ENCODE measurements at regions not wholly inside any gene's neighbourhood (a gene's known extent, or its start where the extent isn't known, plus 50 kb on each side); places are given as distances from the start of the nearest gene placed in this dataset.
"Not testable (repeated sequence)": the region's sequence is repeated elsewhere in the genome, so short reads cannot be mapped to it uniquely, and the experiment has no call there.

GRCh38 chr10:53491774-53492173, 719.2 kb upstream of the MBL2 start:
- TF ChIP-seq, protein P1, sequence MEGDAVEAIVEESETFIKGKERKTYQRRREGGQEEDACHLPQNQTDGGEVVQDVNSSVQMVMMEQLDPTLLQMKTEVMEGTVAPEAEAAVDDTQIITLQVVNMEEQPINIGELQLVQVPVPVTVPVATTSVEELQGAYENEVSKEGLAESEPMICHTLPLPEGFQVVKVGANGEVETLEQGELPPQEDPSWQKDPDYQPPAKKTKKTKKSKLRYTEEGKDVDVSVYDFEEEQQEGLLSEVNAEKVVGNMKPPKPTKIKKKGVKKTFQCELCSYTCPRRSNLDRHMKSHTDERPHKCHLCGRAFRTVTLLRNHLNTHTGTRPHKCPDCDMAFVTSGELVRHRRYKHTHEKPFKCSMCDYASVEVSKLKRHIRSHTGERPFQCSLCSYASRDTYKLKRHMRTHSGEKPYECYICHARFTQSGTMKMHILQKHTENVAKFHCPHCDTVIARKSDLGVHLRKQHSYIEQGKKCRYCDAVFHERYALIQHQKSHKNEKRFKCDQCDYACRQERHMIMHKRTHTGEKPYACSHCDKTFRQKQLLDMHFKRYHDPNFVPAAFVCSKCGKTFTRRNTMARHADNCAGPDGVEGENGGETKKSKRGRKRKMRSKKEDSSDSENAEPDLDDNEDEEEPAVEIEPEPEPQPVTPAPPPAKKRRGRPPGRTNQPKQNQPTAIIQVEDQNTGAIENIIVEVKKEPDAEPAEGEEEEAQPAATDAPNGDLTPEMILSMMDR (IDR thresholded peaks at IDR 0.05) = no peak
- TF ChIP-seq POLR2AphosphoS5 (IDR thresholded peaks at IDR 0.05; ENCODE audit: insufficient read depth in 1 of 2, low read depth in 1 of 2) (no peak), POLR2A (IDR thresholded peaks at IDR 0.05) (no peak)
- no peak for DNase-seq (ENCODE audit: extremely low spot score in 2 of 2)
- intact Hi-C loops (cut with DNase I) = no loop called here
- Histone ChIP-seq H3K27ac (no peak overlapping the region), H3K36me3 (no peaks in the 10 kb centered on the region), H3K9me3 (no peaks in the 10 kb centered on the region), H3K4me1 (no peaks in the 10 kb centered on the region), H3K27me3 (no peaks in the 10 kb centered on the region), H3K4me3 (no peak overlapping the region)

- Histone ChIP-seq H3K27me3 (no peaks in the 10 kb centered on the region), H3K9me3 (no peaks in the 10 kb centered on the region), H3K4me3 (no peak overlapping the region), H3K36me3 (no peaks in the 10 kb centered on the region), H3K27ac (no peak overlapping the region), H3K4me1 (no peaks in the 10 kb centered on the region)
- intact Hi-C loops (cut with DNase I) = no loop called here
- TF ChIP-seq POLR2AphosphoS5 (IDR thresholded peaks at IDR 0.05; ENCODE audit: insufficient read depth in 1 of 2, low read depth in 1 of 2) = no peak
- TF ChIP-seq, protein P1 (IDR thresholded peaks at IDR 0.05) = no peak
- no peak for TF ChIP-seq POLR2A (IDR thresholded peaks at IDR 0.05)
- DNase-seq (ENCODE audit: extremely low spot score in 2 of 2) = no peak
Observed at GRCh38 chr10:53490553-53490952, 718.0 kb upstream of the MBL2 start.

GRCh38 chr10:53489335-53490182, 717.0 kb upstream of the MBL2 start:
- TF ChIP-seq POLR2A (IDR thresholded peaks at IDR 0.05) (no peak), POLR2AphosphoS5 (IDR thresholded peaks at IDR 0.05; ENCODE audit: insufficient read depth in 1 of 2, low read depth in 1 of 2) (no peak)
- TF ChIP-seq, protein P1 (IDR thresholded peaks at IDR 0.05) = no peak
- DNase-seq (ENCODE audit: extremely low spot score in 2 of 2) = no peak
- Histone ChIP-seq H3K27ac (no peak overlapping the region), H3K9me3 (no peaks in the 10 kb centered on the region), H3K4me1 (no peaks in the 10 kb centered on the region), H3K36me3 (no peaks in the 10 kb centered on the region), H3K27me3 (no peaks in the 10 kb centered on the region), H3K4me3 (no peak overlapping the region)
- intact Hi-C loops (cut with DNase I) = no loop called here

DNA sequence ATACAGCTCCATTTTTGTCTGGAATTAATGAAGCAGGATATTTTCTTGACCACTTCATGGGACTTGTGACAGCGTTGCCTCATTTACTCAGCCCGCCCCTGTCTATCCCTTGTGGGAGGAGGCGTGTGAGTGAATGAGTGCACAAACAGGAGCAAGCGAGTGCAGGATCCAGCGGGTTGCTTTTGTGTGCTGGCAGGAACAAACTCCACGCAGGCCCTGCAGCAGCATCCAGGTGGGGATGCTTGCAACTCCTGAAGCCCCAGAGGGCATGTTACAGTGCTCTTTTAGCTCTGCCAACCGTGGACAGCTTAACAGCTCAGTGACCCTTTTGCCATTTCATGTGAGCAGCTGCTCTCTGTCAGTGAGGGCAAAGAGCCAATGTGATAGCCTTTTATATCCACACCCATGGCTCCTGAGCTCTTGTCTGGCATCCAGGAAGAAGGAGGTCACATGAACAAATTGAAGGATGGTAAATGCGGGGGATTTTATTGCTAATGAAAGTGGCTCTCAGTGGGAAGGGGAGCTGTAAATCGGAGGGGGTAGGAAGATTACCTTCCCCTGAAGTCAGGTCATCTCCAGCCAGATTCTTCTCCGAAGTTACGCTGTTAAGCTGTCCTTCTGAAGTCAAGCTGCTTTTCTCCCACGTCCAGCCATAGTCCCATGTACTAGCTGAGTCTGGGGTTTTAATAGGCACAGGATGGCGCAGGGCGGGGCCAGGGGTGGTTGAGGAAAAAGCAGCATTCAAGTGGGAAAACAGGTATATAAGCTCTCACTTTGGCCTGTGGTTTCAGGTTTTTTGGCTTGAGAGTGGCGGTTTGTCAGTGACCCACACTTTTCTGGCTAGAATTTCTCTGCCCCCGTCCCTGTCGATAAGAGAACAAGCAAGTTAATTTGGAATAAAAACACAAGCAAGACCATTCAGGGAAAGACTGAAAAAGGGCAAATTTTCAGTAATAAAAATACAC, 714.7 kb upstream of the MBL2 start:
- Histone ChIP-seq H3K27ac (no peak overlapping the region), H3K36me3 (no peaks in the 10 kb centered on the region), H3K9me3 (no peaks in the 10 kb centered on the region), H3K4me1 (no peaks in the 10 kb centered on the region), H3K27me3 (no peaks in the 10 kb centered on the region), H3K4me3 (no peak overlapping the region)
- no peak for DNase-seq (ENCODE audit: extremely low spot score in 2 of 2)
- TF ChIP-seq POLR2AphosphoS5 (IDR thresholded peaks at IDR 0.05; ENCODE audit: insufficient read depth in 1 of 2, low read depth in 1 of 2) (no peak), POLR2A (IDR thresholded peaks at IDR 0.05) (no peak)
- TF ChIP-seq, protein P1 (IDR thresholded peaks at IDR 0.05) = no peak
- intact Hi-C loops (cut with DNase I) = no loop called here

DNA sequence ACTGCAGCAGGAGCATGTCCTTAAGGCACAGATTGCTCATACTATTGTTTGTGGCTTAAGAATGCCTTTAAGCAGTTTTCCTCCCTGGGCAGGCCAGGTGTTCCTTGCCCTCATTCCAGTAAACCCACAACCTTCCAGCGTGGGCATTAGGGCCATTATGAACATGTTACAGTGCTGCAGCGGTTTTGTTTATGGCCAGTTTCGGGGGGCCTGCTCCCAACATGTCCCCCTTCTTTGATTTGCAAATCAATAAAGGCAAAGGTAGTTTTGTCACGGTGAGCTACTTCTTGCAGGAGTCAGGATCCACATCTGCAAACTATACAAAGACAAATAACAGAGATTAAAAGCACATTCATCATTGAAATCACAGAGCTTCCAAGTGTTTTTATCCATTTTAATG, 712.8 kb upstream of the MBL2 start:
- H3K4me1 ChIP-seq; H3K9me3 ChIP-seq; H3K36me3 ChIP-seq; H3K27me3 ChIP-seq; DNase-seq (ENCODE audit: extremely low spot score in 2 of 2); H3K4me3 ChIP-seq; H3K27ac ChIP-seq; intact Hi-C loops (cut with DNase I): not testable (repeated sequence)
